Activated naive CD4-positive, alpha-beta T cell treated with anti-CD3 and anti-CD28 coated beads, Interleukin-2, amount 50 U/mL, for 72 hours (primary cell): ENCODE measurements at regions not wholly inside any gene's neighbourhood (a gene's known extent, or its start where the extent isn't known, plus 50 kb on each side); places are given as distances from the start of the nearest gene placed in this dataset.
"Not testable (repeated sequence)": the region's sequence is repeated elsewhere in the genome, so short reads cannot be mapped to it uniquely, and the experiment has no call there.

Source experiments
- ATAC-seq, 2 donors: fragments of 150-1000 bp; cut with Tn5 transposase; 2 replicates each; pipeline ENCODE4 v1.10.0; 2021; ENCODE audit warnings: mild to moderate bottlenecking in 2 of 2, moderate library complexity in 2 of 2
- DNase-seq, 2 donors: peaks; one replicate each; pipeline ENCODE4 v3.0.0; 2021 to 2022; ENCODE audit warnings: low spot score in 2 of 2
- H3K27ac Mint-ChIP-seq, 2 donors: one replicate each; pipeline ENCODE4 v1.8.0; 2022; ENCODE audit warnings: mild to moderate bottlenecking in 2 of 2, mixed read lengths in 2 of 2
- H3K36me3 Mint-ChIP-seq, 2 donors: one replicate each; pipeline ENCODE4 v1.8.0; 2022; ENCODE audit warnings: mixed read lengths in 2 of 2
- H3K9me3 Mint-ChIP-seq, 2 donors: one replicate each; pipeline ENCODE4 v1.8.0; 2022; ENCODE audit warnings: mixed read lengths in 2 of 2

DNA sequence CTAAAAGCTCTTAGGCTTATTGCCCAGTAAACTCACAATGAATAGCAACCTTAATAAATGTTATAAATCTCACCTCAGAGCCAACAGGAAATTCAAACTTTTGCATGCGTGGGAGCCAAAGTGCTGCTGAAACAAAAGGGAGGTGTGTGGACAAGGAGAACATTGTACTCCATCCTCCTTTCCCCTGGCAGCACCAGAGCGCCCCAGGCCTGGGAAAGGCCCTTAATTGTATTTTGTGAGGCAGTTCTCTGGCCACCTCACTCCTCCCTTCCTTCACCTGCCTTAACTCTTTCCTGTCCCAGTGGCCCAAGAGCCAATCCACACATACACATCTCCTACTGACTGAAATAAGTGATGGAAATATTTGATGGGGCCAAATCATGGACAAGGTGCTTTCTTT, 648.5 kb downstream of the LMO4 start:
- no peak for ATAC-seq
- Mint-ChIP-seq H3K27ac (no peak overlapping the region), H3K9me3 (no peaks in the 10 kb centered on the region), H3K36me3 (no peaks in the 10 kb centered on the region)
- DNase-seq: no peak

DNA sequence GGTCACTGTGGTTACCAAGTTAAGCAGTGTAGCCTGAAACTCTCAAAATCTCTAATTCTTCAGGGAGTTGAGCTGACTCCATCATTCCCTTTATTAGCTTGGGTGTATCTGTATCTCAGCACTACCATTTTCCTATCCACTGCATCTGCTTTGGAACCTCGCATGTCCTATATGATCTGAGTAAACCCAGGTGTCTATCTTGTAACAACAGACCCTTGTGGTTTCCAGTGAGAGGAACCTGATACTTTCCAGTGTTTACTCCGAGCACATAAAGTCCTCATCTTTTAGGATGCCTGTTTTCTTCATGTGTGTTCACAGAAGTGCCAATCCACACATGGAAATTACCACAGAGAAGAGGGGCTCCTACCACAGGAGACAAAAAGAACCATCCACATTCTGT, 650.4 kb downstream of the LMO4 start:
- Mint-ChIP-seq H3K36me3 (no peaks in the 10 kb centered on the region), H3K27ac (no peak overlapping the region), H3K9me3 (no peaks in the 10 kb centered on the region)
- ATAC-seq (no peak), DNase-seq (no peak)

DNA sequence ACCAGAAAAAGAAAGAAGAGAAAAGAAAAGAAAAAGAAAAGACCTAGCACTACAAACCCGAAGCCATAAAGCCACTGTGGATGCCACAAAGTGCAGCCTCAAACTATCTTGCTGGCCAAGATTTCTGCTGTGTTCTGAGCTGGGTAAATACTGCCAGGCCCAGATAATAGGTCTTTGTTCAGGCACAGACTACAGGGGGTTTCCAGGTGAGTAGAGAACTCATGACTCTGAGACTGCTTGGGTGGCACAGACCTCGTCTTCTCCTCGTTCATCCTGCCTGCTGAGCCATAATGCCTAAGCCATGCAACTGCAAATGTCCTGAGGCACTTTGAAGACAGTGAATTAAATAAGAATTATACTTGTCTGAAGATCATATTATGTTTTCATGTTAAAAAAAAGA, 651.8 kb downstream of the LMO4 start:
- H3K9me3 Mint-ChIP-seq: no peaks in the 10 kb centered on the region
- DNase-seq (no peak), ATAC-seq (no peak)
- H3K36me3 Mint-ChIP-seq: no peaks in the 10 kb centered on the region
- H3K27ac Mint-ChIP-seq: no peak overlapping the region

DNA sequence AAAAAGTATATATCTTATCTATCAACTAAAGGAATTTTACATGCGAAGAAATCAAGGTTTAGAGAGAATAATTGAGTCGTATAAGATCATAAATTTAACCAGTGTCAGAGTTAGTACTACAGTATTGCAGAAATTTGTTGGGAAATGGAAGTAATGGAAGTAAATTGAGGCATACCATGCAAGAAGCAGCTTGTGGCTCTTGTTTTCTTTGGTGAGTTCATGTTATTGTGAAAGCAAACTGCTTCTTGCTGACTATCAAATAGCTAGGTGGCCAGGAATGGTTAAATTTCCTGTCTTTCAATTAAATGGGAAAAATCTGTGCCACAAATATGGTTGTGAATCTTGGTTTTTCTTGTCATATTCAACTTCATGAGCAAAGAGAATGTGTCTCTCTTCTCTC, 652.7 kb downstream of the LMO4 start:
- H3K27ac Mint-ChIP-seq: no peak overlapping the region
- no peaks in the 10 kb centered on the region for H3K9me3 Mint-ChIP-seq
- ATAC-seq (no peak), DNase-seq (no peak)
- H3K36me3 Mint-ChIP-seq: no peaks in the 10 kb centered on the region

DNA sequence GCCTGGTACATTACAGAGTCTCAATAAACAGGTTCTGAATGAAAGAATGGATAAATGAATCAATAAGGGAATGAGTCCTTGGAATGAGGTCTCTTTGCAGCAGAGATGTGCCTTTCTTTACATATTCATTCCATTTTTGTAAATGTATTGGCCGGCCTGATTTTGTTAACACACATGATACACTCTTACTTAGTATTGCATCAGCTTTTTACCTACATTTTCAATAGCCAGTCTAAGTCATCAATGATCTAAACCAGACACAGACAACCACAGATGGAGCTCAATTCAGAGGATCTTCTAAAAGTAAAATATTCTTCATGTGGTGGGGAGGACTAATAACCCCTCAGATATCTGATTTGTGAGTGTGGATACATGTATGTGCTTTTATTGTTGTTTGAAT, 653.1 kb downstream of the LMO4 start:
- ATAC-seq: no peak
- Mint-ChIP-seq H3K36me3 (no peaks in the 10 kb centered on the region), H3K9me3 (no peaks in the 10 kb centered on the region), H3K27ac (no peak overlapping the region)
- DNase-seq: no peak

DNA sequence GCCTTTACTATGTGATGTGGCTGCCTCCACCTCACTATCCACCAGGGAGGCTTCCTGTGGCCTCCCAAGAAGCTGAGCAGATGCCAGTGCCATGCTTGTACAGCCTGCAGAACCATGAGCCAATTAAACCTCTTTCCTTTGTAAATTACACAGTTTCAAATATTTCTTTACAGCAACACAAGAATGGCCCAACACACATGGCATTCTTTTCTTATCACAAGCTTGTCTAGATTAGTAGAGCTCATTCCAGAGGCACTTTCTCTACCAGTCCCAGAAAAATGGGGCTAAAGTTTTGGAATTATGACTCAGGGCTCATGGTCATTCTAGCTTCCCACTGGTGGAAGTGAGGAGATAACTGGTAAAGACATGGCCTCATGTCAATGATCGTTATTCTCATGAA, 655.2 kb downstream of the LMO4 start:
- no peaks in the 10 kb centered on the region for H3K9me3 Mint-ChIP-seq
- H3K27ac Mint-ChIP-seq: no peak overlapping the region
- no peaks in the 10 kb centered on the region for H3K36me3 Mint-ChIP-seq
- no peak for ATAC-seq
- DNase-seq: no peak

DNA sequence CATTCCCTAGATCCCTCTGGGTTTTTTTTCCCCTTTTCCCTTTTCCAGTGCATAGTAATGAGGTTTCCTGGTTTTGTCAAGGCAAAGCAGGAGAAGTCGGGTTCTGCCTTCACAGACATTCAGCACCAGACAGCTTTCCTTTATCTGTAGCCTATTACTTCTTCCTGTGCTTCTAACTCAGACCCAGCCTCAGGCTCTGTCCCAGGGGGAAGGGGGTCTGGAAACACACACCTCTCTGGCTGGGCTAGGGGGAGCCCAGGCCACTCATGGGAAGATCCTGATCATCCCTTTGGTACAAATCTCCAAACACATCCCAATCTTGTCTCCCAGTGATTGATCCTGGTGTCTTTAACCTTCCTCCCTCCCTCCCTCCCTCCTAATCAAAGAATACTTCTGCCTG, 656.4 kb downstream of the LMO4 start:
- no peak for ATAC-seq

DNA sequence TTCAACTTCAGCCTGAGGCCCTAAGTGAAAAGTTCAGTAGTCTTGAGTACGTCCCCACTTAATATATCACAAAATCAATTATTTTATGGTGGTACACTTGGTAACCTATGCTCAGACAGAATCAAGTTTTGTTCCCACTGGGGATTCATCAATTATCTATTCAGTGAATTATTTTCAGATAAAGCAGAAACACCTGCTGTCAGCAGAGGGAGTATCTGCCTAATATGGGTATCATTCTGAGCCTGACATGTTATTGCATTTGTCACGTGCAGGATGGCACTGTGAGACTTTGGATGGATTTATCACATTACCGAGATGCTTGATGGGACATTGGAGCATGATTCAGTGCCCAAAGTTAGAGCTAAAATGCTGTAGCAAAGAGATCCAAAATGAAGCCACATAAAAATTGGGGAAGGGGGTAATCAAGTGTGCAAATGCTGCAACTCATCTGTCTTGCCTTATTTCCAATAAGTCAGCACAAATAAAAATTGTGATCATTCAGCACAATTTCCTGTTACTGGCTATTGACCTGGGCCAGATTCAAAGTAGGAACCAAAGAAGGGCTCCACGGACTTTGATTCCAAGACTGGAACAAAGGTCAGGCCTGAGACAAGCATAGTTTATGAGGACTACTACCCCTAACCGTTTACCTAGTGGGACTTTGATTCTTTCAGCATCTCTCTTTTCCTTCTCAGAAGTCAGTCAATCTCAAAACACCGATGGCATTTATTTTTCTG, 657.6 kb downstream of the LMO4 start:
- Mint-ChIP-seq H3K27ac (no peak overlapping the region), H3K36me3 (no peaks in the 10 kb centered on the region), H3K9me3 (no peaks in the 10 kb centered on the region)
- DNase-seq (no peak), ATAC-seq (no peak)

More for the DNA sequence above, 656.4 kb downstream of the LMO4 start:
- H3K27ac Mint-ChIP-seq: no peak overlapping the region
- DNase-seq: no peak
- no peaks in the 10 kb centered on the region for H3K36me3 Mint-ChIP-seq
- no peaks in the 10 kb centered on the region for H3K9me3 Mint-ChIP-seq

DNA sequence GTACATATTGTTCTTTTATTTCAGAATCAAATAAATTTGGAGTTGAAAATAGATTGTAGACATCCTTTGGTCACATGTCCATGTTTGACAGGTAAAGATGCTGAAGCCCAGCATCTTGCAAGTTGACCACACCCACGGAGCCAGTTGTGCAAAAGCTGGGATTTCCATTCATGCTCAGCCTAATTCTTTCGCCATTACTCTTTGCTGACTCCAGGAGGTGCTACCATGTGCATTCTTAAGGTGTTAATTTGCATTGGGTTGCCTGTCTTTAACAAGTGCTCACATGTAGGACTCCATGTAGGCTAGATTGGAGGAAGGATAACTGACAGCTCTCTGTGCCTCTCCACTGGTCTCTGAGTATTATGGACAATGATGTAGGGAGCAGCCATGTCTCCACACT, 660.7 kb downstream of the LMO4 start:
- no peak for DNase-seq
- H3K27ac Mint-ChIP-seq: no peak overlapping the region
- no peak for ATAC-seq
- H3K36me3 Mint-ChIP-seq: no peaks in the 10 kb centered on the region
- no peaks in the 10 kb centered on the region for H3K9me3 Mint-ChIP-seq

DNA sequence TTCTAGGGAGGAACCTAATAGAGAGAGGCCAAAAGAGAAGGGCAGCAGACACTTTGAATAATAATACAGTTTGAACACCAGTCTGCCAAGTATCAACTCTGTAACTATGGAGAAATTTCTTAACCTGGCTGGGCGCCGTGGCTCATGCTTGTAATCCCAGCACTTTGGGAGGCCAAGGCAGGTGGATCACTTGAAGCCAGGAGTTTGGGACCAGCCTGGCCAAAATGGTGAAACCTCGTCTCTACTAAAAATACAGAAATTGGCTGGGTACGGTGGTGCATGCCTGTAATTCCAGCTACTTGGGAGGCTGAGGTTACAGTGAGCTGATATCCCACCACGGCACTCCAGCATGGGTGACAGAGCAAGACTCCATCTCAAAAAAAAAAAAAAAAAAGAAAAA, 663.9 kb downstream of the LMO4 start:
- H3K9me3 Mint-ChIP-seq, H3K27ac Mint-ChIP-seq, DNase-seq, H3K36me3 Mint-ChIP-seq, ATAC-seq: not testable (repeated sequence)

DNA sequence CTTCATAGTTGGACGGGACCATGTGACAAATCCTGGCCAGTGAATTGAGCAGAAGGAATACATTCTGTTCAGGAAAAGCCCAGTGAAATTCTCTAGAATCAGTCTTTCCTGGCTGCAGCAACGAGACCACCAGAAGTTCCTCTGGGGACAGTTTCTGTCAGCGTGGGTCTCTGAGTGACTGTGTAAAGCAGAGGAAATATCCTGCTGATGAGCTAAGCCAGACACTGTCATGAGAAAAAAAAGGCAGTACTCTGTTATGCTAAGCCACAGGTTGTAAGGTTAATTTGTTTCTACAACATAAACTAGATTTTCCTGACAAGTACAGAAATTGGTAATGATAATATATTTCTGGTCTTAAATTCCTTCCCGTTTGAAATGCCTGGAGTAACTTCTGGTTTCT, 664.4 kb downstream of the LMO4 start:
- DNase-seq (no peak), ATAC-seq (no peak)
- Mint-ChIP-seq H3K36me3 (no peaks in the 10 kb centered on the region), H3K9me3 (no peaks in the 10 kb centered on the region), H3K27ac (no peak overlapping the region)

DNA sequence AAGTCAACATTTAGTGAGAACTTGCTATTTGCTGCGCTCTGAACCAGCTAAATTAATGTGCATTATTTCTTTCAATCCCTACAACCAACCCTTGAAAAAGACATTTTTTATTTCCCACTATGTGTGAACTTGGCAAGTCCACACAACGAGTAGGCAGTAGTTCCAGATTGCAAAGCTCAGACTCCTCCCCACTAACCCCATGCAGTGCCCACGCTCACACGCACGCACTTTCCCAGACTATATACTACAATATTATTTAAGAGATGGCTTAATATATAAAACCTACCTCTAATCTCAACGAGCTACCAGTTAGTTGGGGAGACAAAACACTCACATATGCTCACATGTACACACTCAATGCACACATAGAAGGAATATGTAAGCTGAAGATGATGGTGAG, 671.2 kb downstream of the LMO4 start:
- Mint-ChIP-seq H3K36me3 (no peaks in the 10 kb centered on the region), H3K9me3 (no peaks in the 10 kb centered on the region), H3K27ac (no peak overlapping the region)
- ATAC-seq (no peak), DNase-seq (no peak)

DNA sequence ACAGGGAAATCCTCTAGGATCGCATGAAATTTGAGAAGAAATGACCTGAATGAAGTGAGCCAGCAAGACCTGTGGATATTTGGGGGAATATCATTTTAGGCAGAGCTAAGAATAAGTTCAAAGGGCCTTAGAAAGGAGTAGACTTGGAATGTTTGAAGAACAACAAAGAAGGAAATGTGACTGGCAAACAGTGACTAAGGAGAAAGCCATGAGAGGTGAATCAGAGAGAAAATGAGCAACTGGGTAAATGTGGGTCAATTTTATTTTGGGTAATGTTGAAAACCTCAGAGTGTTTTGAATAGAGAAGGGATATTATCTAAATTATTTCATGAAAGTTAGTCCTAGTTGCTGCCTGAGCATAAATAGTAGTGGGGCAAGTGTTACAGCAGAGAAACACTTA, 672.8 kb downstream of the LMO4 start:
- H3K36me3 Mint-ChIP-seq: no peaks in the 10 kb centered on the region

DNA sequence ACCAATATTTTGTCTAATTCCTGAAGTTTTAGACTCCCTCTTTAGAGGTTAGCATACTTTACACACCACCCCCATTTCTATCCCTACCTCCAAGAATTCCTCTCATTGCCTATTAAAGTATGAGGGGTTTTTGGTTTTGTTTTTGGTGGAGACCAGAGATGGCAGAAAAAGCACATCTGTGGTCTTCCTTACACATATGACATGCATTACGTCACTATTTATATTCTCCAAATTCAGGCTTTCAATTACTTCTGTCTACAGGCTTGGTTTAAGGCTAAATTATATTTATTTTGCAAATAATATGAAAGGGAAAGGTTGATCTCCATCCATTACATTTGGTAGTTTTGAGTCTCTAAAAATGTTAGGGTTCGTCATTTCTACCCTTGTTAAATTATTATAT, 674.6 kb downstream of the LMO4 start:
- no peaks in the 10 kb centered on the region for H3K9me3 Mint-ChIP-seq
- DNase-seq (no peak), ATAC-seq (no peak)
- H3K27ac Mint-ChIP-seq: no peak overlapping the region
- H3K36me3 Mint-ChIP-seq: no peaks in the 10 kb centered on the region

More for the DNA sequence above, 672.8 kb downstream of the LMO4 start:
- no peak overlapping the region for H3K27ac Mint-ChIP-seq
- no peak for ATAC-seq
- no peaks in the 10 kb centered on the region for H3K9me3 Mint-ChIP-seq
- no peak for DNase-seq

DNA sequence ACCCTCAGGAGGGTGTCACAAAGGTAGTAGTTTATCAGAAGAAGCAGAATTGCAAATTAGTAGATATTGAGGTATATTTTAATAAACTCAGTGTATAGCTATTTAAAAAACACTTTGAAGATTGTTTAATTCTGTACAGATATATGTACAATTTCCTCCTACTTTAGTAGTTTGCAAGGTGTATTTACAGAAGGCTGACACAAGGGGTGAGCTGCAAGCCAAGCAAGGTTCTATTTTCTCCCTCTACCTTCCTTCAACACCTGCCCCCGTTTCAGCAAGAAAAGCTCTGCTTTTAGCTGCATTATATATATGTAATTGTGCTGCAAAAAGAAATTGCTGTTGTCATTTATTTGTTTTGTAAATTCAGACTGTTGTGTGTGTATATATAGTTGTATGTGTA, 674.2 kb upstream of the PKN2 start:
- no peak for DNase-seq
- H3K36me3 Mint-ChIP-seq: no peaks in the 10 kb centered on the region
- H3K9me3 Mint-ChIP-seq: no peaks in the 10 kb centered on the region
- no peak for ATAC-seq
- H3K27ac Mint-ChIP-seq: no peak overlapping the region

DNA sequence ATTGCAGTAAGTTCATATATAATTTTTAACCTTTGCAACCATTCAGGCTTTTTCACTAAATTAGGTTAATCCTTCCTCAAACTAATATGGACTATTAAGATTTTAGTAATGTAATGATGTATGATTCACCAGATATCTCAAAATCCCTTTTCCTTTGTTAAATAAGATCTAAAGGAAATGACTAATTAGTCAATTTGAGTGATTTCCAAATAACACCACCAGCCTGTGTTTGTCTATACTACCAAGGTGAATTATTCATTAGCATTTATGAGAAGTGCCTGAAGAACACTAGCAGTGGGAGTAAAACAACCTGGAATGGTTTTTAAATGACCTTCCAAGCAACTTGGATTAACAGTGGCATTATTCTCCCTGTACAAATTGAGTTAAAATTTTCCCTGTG, 670.6 kb upstream of the PKN2 start:
- H3K36me3 Mint-ChIP-seq: no peaks in the 10 kb centered on the region
- no peaks in the 10 kb centered on the region for H3K9me3 Mint-ChIP-seq
- ATAC-seq (no peak), DNase-seq (no peak)
- H3K27ac Mint-ChIP-seq: no peak overlapping the region

DNA sequence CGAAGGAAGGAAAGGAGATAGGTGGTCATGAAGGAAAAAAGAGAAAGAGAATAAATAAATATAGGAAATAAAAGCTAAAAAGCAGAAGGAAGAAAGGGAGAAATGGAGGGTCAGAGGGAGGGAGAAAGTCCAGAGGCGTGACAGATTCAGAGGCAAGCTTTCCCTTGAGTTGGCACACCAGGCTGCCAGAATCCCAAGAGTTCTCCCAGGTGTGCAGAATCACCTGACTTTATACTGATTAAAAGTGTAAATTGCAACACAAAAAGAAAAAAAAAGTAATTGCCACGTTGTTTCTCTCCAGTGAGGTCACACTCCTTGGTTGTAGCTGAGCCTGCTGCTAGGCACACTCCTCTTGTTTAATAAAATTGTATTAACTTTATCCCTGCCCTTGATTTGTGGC, 669.9 kb upstream of the PKN2 start:
- H3K9me3 Mint-ChIP-seq: no peaks in the 10 kb centered on the region
- ATAC-seq (no peak), DNase-seq (no peak)
- H3K36me3 Mint-ChIP-seq: no peaks in the 10 kb centered on the region
- H3K27ac Mint-ChIP-seq: no peak overlapping the region

DNA sequence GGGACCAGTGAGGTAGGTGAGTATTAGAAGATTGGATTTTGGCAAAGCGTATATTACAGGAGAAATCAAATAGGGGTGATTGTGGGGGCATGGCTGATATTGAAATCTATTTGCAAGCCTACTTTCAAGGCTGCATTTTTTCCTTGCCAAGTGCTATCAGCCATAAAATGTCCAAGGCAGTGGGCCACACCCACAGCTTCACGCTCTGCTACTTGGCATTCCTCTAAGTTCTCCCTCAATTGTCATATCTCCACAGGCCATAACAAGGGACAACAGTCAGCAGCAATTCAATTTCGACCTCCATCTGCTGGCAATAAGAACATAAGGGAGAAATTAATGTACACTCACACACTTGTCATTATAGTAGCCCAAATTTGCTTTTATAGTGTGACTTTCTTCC, 667.1 kb upstream of the PKN2 start:
- Mint-ChIP-seq H3K36me3 (no peaks in the 10 kb centered on the region), H3K27ac (no peak overlapping the region), H3K9me3 (no peaks in the 10 kb centered on the region)
- ATAC-seq (no peak), DNase-seq (no peak)

DNA sequence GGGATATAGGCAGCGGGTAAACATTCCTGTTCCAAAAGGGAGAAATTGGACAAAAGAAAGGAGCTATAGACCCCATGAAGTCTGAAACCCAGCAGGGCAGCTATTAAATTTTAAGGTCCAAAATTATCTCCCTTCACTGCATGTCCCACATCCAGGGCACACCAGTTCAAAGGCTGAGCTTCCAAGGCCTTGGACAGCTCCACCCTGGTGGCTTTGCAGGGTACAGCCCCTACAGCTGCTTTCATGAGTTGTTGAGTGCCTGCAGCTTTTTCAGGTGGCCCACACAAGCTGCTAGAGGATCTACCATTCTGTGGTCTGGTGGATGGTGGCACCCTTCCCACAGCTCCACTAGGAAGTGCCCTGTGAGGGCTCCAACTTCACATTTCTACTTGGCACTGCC, 662.5 kb upstream of the PKN2 start:
- Mint-ChIP-seq H3K27ac (no peak overlapping the region), H3K36me3 (no peaks in the 10 kb centered on the region), H3K9me3 (peaks cover 4 to 11% of the 10 kb centered on the region in 2 donors)
- ATAC-seq (no peak), DNase-seq (no peak)
